GM23338 (cell line): ENCODE measurements at regions not wholly inside any gene's neighbourhood (a gene's known extent, or its start where the extent isn't known, plus 50 kb on each side); places are given as distances from the start of the nearest gene placed in this dataset.

ENCODE experiments used
- EZH2 ChIP-seq: fragments of 200-600 bp; sonication (generic); IDR thresholded peaks from one replicate; pipeline ENCODE4 v1.8.0; 2017; ENCODE audit warnings: antibody characterized with exemption, mild to moderate bottlenecking, low read depth; ENCODE audit not compliant: unreplicated experiment
- EZH2phosphoT487 ChIP-seq: fragments of 200-600 bp; sonication (generic); IDR thresholded peaks from one replicate; pipeline ENCODE4 v1.8.1; 2018; ENCODE audit warnings: antibody characterized with exemption; ENCODE audit not compliant: unreplicated experiment
- POLR2AphosphoS5 ChIP-seq: IDR thresholded peaks from 2 replicates; pipeline ENCODE4 v1.6.1; 2016; ENCODE audit warnings: antibody characterized with exemption, low read depth
- TF ChIP-seq, protein P1 (sequence below), 2 experiments: fragments of 200-600 bp in 1 of 2; sonication (generic) in 1 of 2; conservative IDR thresholded peaks; 2 replicates each; pipeline versions ENCODE4 v1.5.1 to v1.6.1; 2016 to 2017; ENCODE audit warnings: antibody characterized with exemption in 2 of 2, low read depth in 2 of 2, mild to moderate bottlenecking in 2 of 2, moderate library complexity in 1 of 2

DNA sequence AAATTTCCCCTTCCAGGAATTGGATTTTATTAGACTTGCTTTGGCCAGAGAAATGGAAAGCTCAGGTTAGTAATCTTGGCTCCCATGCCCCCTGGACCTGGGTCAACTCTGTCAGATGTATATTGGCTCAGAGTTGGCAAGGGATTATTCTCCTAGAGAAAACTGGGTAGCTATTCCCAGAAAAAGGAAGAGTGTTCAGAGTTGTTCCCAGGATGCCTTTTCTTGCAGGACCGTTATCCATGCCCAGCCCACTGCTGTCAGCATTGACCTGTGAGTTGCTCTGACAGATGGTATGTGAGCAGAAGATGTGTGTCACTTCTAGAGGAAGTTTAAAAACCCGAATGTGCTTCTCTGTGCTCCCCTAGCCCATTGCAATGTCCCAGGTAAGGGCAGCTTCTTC is 509.9 kb upstream of the ZFP42 start:
- TF ChIP-seq, protein P1, sequence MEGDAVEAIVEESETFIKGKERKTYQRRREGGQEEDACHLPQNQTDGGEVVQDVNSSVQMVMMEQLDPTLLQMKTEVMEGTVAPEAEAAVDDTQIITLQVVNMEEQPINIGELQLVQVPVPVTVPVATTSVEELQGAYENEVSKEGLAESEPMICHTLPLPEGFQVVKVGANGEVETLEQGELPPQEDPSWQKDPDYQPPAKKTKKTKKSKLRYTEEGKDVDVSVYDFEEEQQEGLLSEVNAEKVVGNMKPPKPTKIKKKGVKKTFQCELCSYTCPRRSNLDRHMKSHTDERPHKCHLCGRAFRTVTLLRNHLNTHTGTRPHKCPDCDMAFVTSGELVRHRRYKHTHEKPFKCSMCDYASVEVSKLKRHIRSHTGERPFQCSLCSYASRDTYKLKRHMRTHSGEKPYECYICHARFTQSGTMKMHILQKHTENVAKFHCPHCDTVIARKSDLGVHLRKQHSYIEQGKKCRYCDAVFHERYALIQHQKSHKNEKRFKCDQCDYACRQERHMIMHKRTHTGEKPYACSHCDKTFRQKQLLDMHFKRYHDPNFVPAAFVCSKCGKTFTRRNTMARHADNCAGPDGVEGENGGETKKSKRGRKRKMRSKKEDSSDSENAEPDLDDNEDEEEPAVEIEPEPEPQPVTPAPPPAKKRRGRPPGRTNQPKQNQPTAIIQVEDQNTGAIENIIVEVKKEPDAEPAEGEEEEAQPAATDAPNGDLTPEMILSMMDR (conservative IDR thresholded peaks at IDR 0.05; ENCODE audit: low read depth in 2 of 2): no peak
- TF ChIP-seq POLR2AphosphoS5 (no peak), EZH2 (no peak), EZH2phosphoT487 (no peak)
